Stimulated activated CD8-positive, alpha-beta memory T cell treated with anti-CD3 and anti-CD28 coated beads, Interleukin-2, amount 100 ng/mL, for 1 hour (primary cell): ENCODE measurements at regions not wholly inside any gene's neighbourhood (a gene's known extent, or its start where the extent isn't known, plus 50 kb on each side); places are given as distances from the start of the nearest gene placed in this dataset.

ENCODE experiments used
- DNase-seq, 2 donors: peaks; one replicate each; pipeline ENCODE4 v3.0.0-alpha.2; 2020; ENCODE audit warnings: low read depth in 2 of 2

DNA sequence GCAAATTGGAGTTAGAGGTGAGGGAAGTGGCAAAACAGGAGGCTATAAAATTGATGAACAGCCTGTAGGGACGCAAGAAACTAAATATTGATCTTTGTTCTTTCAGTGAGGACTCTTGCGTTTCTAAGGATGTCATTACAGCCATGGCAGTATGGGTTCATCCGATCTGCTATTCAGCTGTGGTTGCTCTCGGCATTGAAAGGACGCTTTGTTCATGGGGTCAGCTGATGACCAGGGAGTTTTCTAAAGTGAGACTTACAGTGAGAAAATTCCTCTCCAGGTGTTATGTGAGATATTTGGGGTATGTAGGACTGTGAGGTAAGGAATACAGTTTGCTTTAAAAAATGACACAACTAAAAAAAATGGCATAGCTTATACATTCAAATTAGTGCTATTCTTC lies 52.7 kb upstream of the PELI1 start:
- no peak for DNase-seq

GRCh38 chr2:64201151-64201550 lies 56.9 kb upstream of the PELI1 start:
- no peak for DNase-seq

GRCh38 chr2:64202206-64202845 lies 58.1 kb upstream of the PELI1 start:
- no peak for DNase-seq

DNA sequence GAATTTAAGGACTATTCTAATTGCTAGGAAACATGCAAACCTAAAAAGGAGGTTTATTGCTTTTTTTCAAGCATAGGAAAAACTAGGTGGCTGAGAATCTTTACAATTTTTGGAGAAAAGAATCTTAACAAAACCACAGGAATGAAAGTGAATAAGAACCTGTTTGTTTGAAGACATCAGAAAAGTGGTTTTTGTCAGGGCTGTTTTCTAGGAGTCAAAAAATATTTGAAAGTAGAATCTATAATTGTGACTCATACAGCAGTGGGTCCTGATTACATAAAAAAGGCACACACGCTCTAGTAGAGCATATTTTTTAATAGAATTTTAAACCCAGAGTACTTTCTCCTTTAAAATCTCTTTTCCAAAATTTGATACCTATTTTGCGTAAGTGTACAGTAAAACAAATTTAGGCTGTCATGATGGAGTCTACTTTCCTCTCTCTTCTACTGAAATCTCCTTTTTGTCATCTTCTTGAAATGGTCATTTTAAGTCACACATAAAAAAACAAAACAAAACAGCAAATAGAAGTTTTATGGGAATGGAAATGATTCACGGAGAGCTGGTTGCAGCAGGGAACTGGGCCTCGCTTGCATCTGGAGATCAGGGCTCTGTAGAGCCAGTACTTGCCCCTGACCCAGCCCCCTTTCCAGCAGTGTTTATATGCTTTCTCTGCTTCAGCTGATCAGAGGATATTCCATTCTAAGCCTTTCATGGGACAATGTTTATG lies 59.1 kb upstream of the PELI1 start:
- no peak for DNase-seq

GRCh38 chr2:64203858-64204632 lies 59.8 kb upstream of the PELI1 start:
- DNase-seq, result no peak

DNA sequence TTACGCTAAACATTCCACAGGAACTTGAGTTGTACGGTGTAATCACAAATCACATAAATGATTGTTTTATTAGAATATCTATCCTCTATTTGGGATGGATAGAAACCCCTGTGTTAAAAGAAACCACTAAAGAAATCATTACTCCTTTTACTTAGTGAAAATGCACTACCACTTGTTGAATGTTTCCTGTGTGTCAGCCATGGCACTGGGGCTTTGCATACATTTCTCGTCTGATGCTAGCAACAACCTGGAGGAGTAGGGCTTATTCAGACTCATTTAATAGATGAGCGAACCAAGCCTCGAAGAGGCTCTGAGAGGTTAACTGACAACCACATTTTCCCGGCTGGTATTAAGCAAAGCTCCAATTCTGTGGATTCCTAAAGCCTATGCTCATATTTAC lies 60.5 kb upstream of the PELI1 start:
- no peak for DNase-seq

DNA sequence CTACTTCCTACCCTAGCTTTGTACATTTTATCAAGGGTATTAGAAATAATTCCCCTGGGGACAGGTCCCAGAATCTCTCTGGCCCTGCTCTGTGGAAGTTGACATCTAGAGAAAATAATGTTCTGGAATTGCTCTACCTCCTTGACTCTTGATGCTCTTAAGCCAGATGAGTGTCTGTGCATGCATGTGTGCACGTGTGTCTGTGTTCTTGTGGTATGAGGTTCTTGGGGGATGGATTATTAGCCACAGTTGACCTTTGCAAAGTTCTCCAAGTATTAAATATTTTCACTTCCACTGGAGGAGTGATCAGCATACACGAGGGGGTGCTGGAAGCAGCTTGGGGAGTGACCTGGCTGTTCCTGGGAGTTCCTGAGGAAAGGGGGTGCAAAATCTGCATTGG lies 61.2 kb upstream of the PELI1 start:
- DNase-seq, result no peak

GRCh38 chr2:64207573-64207972 lies 63.4 kb upstream of the PELI1 start:
- DNase-seq, result no peak

DNA sequence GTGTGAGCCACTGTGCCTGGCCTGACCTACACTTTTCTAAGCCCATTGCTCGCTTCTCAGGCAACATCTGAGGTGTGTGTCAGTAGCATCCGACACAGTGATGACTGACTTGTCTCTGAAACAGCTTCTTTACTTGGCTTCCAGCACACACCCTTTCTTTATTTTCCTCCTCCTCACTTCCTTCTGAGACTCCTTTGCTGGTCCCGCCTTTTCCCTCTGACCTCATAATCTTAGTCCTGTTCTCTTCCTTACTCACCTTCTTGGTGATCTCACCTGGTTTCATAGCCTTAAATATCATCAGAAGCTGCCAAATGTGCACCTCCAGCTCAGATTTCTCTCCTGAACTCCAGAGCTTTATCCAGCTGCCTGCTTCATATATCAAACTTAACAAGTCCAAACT lies 66.6 kb upstream of the PELI1 start:
- DNase-seq, result no peak

DNA sequence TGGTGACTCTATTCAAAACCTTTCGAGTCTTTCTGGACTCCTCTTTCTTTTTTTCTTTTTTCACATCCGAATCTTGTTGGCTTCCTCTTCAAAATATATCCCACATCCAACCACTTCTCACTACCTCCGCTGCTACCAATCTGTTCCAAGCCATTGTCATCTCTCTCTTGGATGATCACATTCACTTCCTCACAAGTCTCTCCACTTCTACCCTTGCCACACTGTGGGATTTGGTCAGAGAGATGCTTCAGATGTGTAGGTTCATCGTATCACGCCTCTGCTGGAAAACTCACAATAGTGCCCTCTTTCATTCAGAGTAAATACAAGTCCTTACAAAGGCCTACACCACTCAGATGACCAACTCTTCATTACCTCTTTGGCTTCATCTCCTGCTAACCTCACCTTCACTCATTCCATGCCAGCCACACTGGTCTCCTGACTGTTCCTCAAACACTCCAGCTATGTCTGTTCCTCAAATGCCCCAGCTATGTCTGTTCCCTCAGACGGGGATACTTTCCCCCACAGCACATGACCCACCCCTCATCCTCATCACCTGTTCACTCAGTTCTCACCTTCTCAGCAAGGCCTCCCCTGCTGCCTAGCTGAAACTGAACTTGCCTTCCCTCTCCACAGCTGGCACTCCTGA lies 67.2 kb upstream of the PELI1 start:
- DNase-seq, result no peak

DNA sequence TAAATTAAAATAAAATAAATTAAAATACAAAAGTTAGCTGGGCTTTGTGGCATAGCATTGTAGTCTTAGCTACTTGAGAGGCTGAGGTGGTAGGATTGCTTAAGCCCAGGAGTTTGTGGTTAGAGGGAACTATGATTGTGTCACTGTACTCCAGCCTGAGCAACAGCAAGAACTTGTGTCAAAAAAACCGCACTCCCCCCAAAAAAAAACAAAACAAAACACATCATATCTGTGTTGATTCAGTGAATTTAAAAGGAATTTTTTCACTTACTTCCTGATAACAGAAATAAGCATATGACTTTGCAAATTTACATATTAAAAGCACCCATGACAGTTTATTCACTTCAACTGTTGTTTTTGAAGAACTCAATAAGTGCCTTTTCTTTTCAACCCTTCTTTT lies 68.1 kb upstream of the PELI1 start:
- DNase-seq, result no peak

DNA sequence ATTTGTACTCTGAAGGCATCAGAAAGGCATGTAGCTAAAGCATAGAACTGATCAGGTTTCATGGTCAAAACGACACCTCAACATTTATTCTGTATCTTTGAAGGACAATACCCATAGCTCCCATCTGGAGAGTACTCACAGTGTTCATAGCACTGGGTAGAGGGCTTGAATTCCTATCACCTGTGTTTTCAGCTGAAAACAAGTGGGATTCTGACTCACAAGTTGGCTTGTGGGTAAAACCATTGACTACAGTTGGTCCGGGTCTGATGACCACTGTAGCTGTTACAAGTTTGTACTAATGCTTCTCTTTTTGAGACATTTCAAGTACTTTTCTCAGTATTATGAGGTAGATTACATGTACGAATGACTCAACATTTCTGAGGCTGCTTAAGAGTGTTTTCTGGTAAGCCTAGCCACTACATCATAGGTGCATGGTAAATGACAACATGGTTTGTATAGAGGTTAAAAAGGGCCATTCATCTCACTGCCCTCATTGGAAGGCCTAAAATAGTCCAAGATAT lies 68.6 kb upstream of the PELI1 start:
- no peak for DNase-seq

GRCh38 chr2:64213532-64214275 lies 69.5 kb upstream of the PELI1 start:
- DNase-seq, result no peak

GRCh38 chr2:64214281-64215115 lies 70.3 kb upstream of the PELI1 start:
- no peak for DNase-seq

DNA sequence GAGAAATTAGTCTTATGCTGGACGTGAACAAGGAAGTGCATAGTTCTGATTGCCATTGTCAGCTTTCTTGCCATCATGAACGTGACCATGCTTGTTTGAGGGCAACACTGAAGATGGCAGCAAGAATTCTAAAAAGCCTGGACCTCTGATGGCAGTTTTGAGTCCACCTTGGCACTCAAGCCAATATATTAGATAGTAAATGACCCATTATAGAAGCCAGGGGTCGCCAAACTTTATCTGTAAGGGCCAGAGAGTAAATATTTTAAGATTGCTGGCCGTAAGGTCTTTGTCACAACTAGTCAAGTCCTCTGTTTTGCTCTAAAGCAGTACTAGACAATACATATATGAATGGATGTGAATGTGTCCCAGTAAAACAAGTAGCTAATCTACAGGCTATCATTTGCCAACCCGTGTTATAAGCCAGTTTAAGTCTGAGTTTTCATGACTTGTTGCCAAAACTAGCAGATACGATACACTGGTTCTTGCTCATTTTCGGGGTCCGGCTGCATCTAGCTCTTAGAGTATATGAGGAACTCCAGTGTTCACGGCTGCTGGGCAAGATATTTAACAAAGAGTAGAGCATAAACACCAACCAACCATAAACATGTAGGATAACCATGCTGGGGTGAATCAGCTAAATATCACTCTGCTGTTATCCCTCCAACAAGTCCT lies 73.1 kb upstream of the PELI1 start:
- DNase-seq, result no peak

- DNase-seq, result no peak
These were observed 74.0 kb upstream of the PELI1 start for GRCh38 chr2:64218137-64218802.

DNA sequence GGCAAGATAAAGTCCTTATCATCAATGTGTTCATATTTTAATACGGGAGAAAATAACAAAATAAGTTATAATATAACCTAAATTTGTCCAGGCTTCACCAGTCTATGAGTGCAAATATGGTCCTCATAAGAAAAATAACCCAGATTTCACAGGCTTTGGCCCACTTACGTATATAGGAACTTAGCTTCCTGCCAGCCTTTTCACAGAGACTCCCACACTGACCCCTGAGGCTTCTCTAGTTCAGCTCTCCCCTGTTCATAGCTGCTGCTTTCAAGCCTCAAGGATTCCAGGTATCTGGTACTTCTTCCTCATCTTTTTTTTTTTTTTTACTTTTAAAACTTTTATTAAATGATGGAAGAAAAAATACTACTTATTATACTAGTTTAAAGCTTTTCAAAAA lies 74.9 kb upstream of the PELI1 start:
- DNase-seq, result no peak

GRCh38 chr2:64220265-64220664 lies 76.0 kb upstream of the PELI1 start:
- no peak for DNase-seq

GRCh38 chr2:64220894-64221617 lies 76.8 kb upstream of the PELI1 start:
- DNase-seq, result no peak
